Sigmoid colon (tissue), 6 donors: ENCODE measurements at regions not wholly inside any gene's neighbourhood (a gene's known extent, or its start where the extent isn't known, plus 50 kb on each side); places are given as distances from the start of the nearest gene placed in this dataset.

Experiments
- DNase-seq: peaks from one replicate; pipeline ENCODE4 v3.0.0-alpha.2; 2019
- H3K27ac ChIP-seq, 4 donors: fragments of 200-600 bp; sonication (generic); one replicate each; pipeline ENCODE4 v1.5.1; 2016 to 2019; ENCODE audit warnings: mild to moderate bottlenecking in 1 of 4
- H3K27me3 ChIP-seq, 3 donors: fragments of 200-600 bp; sonication (generic); one replicate each; pipeline ENCODE4 v1.5.1; 2019; ENCODE audit warnings: mild to moderate bottlenecking in 1 of 3
- H3K36me3 ChIP-seq, 4 donors: fragments of 200-600 bp; sonication (generic); one replicate each; pipeline ENCODE4 v1.5.1; 2016 to 2019
- H3K4me1 ChIP-seq, 4 donors: fragments of 200-600 bp; sonication (generic); one replicate each; pipeline ENCODE4 v1.5.1; 2017 to 2019
- H3K4me3 ChIP-seq, 4 donors: fragments of 200-600 bp; sonication (generic); one replicate each; pipeline ENCODE4 v1.5.1; 2017 to 2019; ENCODE audit warnings: mild to moderate bottlenecking in 2 of 4, moderate library complexity in 1 of 4
- H3K9me3 ChIP-seq, 4 donors: fragments of 200-600 bp in 3 of 4; sonication (generic) in 3 of 4; one replicate each; pipeline versions ENCODE4 v1.5.1 to v1.6.1; 2013 to 2019
- EP300 ChIP-seq, 4 donors: sonication (generic); formaldehyde crosslinking; IDR thresholded peaks; one replicate each; pipeline ENCODE4 v1.6.1; 2017; ENCODE audit warnings: antibody characterized with exemption in 4 of 4
- POLR2A ChIP-seq, 2 donors: fragments of 450-650 bp; IDR thresholded peaks; one replicate each; pipeline ENCODE4 v1.6.1; 2016; ENCODE audit warnings: antibody characterized with exemption in 2 of 2, mild to moderate bottlenecking in 2 of 2, moderate library complexity in 2 of 2
- POLR2AphosphoS5 ChIP-seq, 4 donors: sonication (generic); formaldehyde crosslinking; IDR thresholded peaks; one replicate each; pipeline ENCODE4 v1.6.1; 2017; ENCODE audit warnings: antibody characterized with exemption in 4 of 4
- WGBS, 2 donors: extraction: QIAGEN DNeasy Blood & Tissue Kit; methylation state at CpG; one replicate each; pipeline ENCODE4 v1.1.7; 2013; 5-methylcytosine and 5-hydroxymethylcytosine counted together
- intact Hi-C: fragments of 100-400 bp; cut with DNase I; formaldehyde crosslinking; loops from one replicate; pipeline ENCODE4 v1.15.1; 2023
- TF ChIP-seq, protein P1 (sequence below), 4 experiments: fragments of 450-650 bp in 3 of 4; fragments of 200-600 bp in 1 of 4; IDR thresholded peaks; one replicate each; pipeline ENCODE4 v1.5.1; 2016 to 2019; ENCODE audit warnings: antibody characterized with exemption in 4 of 4, mild to moderate bottlenecking in 3 of 4, moderate library complexity in 2 of 4
- donor health status: healthy with polysubstance abuse.
- donor health status: healthy.

DNA sequence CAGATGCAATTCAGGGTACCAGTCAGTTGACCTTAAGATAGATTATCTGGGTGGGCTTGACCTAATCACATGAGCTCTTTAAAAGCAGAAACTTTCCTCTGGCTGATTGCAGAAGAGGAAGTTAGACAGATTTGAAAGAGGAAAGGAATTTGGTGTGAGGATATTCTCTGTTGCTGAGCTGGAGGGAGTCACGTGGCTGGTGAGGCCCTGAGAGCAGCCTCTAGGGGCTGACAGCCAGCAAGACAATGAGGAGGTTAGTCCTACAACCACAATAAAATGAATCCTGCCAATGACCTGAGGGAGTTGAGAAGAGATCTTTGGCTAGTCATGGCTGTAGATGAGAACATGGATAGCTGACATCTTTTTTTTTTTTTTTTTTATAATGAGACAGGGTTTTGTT lies 87.0 kb upstream of the B3GAT2 start:
- Histone ChIP-seq H3K4me3 (no peak overlapping the region), H3K27ac (no peak overlapping the region), H3K4me1 (no peaks in the 10 kb centered on the region), H3K36me3 (no peaks in the 10 kb centered on the region), H3K9me3 (no peaks in the 10 kb centered on the region), H3K27me3 (no peaks in the 10 kb centered on the region)
- WGBS, 2 donors: 33 to 39% methylated on average over 1 of the region's 1 CpG
- TF ChIP-seq POLR2AphosphoS5 (IDR thresholded peaks at IDR 0.05) (no peak), POLR2A (IDR thresholded peaks at IDR 0.05) (no peak), EP300 (IDR thresholded peaks at IDR 0.05) (no peak)
- TF ChIP-seq, protein P1, sequence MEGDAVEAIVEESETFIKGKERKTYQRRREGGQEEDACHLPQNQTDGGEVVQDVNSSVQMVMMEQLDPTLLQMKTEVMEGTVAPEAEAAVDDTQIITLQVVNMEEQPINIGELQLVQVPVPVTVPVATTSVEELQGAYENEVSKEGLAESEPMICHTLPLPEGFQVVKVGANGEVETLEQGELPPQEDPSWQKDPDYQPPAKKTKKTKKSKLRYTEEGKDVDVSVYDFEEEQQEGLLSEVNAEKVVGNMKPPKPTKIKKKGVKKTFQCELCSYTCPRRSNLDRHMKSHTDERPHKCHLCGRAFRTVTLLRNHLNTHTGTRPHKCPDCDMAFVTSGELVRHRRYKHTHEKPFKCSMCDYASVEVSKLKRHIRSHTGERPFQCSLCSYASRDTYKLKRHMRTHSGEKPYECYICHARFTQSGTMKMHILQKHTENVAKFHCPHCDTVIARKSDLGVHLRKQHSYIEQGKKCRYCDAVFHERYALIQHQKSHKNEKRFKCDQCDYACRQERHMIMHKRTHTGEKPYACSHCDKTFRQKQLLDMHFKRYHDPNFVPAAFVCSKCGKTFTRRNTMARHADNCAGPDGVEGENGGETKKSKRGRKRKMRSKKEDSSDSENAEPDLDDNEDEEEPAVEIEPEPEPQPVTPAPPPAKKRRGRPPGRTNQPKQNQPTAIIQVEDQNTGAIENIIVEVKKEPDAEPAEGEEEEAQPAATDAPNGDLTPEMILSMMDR (IDR thresholded peaks at IDR 0.05): no peak
- intact Hi-C loops: no loop called here
- DNase-seq: no peak

DNA sequence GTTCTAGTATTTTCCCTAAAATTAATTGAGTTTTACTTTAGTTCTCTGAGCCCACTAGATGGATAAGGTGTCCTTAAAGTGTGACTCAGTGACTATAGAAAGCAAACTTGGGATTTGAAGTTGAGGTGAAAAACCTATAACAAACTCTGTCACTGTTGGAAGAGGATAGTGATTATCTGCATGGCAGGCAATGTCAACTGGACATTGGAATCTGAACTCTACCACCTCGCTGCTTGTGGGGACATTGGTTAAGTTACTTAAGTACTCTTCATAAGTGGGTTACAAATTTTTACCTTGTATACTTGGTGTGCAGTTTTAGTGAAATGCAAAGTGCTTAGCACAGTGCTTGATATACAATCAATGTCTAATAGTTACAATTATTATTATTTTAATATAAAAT lies 87.9 kb upstream of the B3GAT2 start:
- H3K36me3 ChIP-seq: no peaks in the 10 kb centered on the region
- no peaks in the 10 kb centered on the region for H3K9me3 ChIP-seq
- H3K4me3 ChIP-seq: no peak overlapping the region
- no peak for DNase-seq
- intact Hi-C loops: no loop called here
- WGBS, 2 donors: 54 to 87% methylated on average over 1 of the region's 1 CpG
- H3K27ac ChIP-seq: no peak overlapping the region
- no peaks in the 10 kb centered on the region for H3K4me1 ChIP-seq
- H3K27me3 ChIP-seq: no peaks in the 10 kb centered on the region
- TF ChIP-seq, protein P1 (IDR thresholded peaks at IDR 0.05): no peak
- TF ChIP-seq POLR2A (IDR thresholded peaks at IDR 0.05): no peak
- TF ChIP-seq EP300 (IDR thresholded peaks at IDR 0.05): no peak
- TF ChIP-seq POLR2AphosphoS5 (IDR thresholded peaks at IDR 0.05): no peak

DNA sequence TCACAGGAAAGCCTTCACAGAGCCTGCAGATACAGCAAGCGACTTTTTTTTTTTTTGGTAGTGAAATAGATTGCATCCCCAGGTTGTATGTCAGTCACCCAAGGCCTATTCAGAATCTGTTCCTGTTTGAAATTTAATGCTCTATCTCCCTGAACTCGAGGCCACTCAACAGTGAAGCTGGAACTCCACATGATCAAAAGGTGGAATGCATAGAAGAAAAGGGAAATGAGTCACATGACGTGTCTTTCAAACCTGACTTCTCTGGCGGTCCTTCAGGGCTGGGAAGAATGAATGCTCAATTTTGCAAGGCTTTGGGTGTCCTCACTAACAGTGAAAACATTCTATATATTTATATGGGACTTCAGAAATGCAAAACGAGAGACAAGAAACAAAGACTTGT lies 88.4 kb upstream of the B3GAT2 start:
- no peaks in the 10 kb centered on the region for H3K4me1 ChIP-seq
- H3K9me3 ChIP-seq: no peaks in the 10 kb centered on the region
- 64 to 77% methylated on average over 5 of the region's 5 CpGs for WGBS, 2 donors
- intact Hi-C loops: no loop called here
- TF ChIP-seq, protein P1 (IDR thresholded peaks at IDR 0.05): no peak
- TF ChIP-seq POLR2A (IDR thresholded peaks at IDR 0.05) (no peak), POLR2AphosphoS5 (IDR thresholded peaks at IDR 0.05) (no peak), EP300 (IDR thresholded peaks at IDR 0.05) (no peak)
- no peak overlapping the region for H3K4me3 ChIP-seq
- H3K27me3 ChIP-seq: no peaks in the 10 kb centered on the region
- DNase-seq: no peak
- no peaks in the 10 kb centered on the region for H3K36me3 ChIP-seq
- H3K27ac ChIP-seq: no peak overlapping the region

DNA sequence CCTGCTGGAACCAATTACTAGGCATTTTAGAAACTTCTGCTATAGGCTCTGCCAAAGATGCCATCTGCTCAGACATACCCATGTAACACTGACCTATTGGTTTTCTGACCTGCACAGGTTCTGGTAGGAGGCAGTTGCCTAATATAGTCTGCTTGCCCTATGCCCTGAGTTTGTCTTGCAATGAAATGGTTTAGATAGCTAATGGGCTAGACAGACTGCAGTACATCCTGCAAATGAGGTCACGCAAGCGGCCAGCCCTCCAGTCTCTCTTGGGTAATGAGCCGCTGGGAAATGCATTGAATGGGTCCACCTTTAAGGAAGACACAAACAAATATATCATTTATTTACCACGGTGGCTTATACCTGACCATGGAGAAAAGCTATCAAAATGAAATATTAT lies 90.6 kb upstream of the B3GAT2 start:
- no peaks in the 10 kb centered on the region for H3K4me1 ChIP-seq
- H3K27ac ChIP-seq: no peak overlapping the region
- DNase-seq: no peak
- H3K4me3 ChIP-seq: no peak overlapping the region
- intact Hi-C loops: no loop called here
- no peaks in the 10 kb centered on the region for H3K9me3 ChIP-seq
- H3K36me3 ChIP-seq: no peaks in the 10 kb centered on the region
- no peaks in the 10 kb centered on the region for H3K27me3 ChIP-seq
- TF ChIP-seq, protein P1 (IDR thresholded peaks at IDR 0.05): no peak
- TF ChIP-seq EP300 (IDR thresholded peaks at IDR 0.05) (no peak), POLR2A (IDR thresholded peaks at IDR 0.05) (no peak), POLR2AphosphoS5 (IDR thresholded peaks at IDR 0.05) (no peak)
- 78 to 90% methylated on average over 4 of the region's 4 CpGs for WGBS, 2 donors
